Heart left ventricle (tissue), 13 donors: ENCODE measurements at regions not wholly inside any gene's neighbourhood (a gene's known extent, or its start where the extent isn't known, plus 50 kb on each side); places are given as distances from the start of the nearest gene placed in this dataset.

Source experiments
- POLR2A ChIP-seq, 2 donors: fragments of 450-650 bp; IDR thresholded peaks; one replicate each; pipeline ENCODE4 v1.6.1; 2017; ENCODE audit warnings: antibody characterized with exemption in 2 of 2, mild to moderate bottlenecking in 2 of 2, moderate library complexity in 2 of 2
- TF ChIP-seq, protein P1 (sequence below), 12 donors: fragments of 200-600 bp; sonication (generic) in 4 of 12; IDR thresholded peaks; one replicate each; pipeline versions ENCODE4 v1.5.0 to v1.8.0; 2018 to 2022; ENCODE audit warnings: antibody characterized with exemption in 12 of 12, mild to moderate bottlenecking in 5 of 12
- donor health status: ischemic (EF 13 %, LVEDD 7.1; RV severe dilation, severe dysfunction).
- donor health status: DM: no; HTN: yes; CAD: no.
- donor health status: DM: no; HTN: no; CAD: no.
- donor health status: ischemic (EF 25% LVEDD 6.9; RV normal size, moderate dysfunction).
- donor health status: ischemic (EF 25% LVEDD 5.7; RV mildly dilated, moderate dysfunction).
- donor health status: ischemic (EF 35%, LVEDD 5.7; RV mildly dilated, moderate dysfunction).
- donor health status: nonischemic (EF 11% LVEDD 7.7; RV severe dilation, severe dysfunction).
- donor health status: DM: yes; HTN: yes; CAD: no.
- donor health status: PGD.
- donor health status: ischemic (EF 29% LVEDD 5.4; RV normal size, mild dysfunction).
- donor health status: nonischemic (EF 23%, LVEDD 6.1; RV moderate dilation, normal function).

GRCh38 chr20:60800185-60800584 lies 451.9 kb upstream of the CDH4 start:
- TF ChIP-seq, protein P1, sequence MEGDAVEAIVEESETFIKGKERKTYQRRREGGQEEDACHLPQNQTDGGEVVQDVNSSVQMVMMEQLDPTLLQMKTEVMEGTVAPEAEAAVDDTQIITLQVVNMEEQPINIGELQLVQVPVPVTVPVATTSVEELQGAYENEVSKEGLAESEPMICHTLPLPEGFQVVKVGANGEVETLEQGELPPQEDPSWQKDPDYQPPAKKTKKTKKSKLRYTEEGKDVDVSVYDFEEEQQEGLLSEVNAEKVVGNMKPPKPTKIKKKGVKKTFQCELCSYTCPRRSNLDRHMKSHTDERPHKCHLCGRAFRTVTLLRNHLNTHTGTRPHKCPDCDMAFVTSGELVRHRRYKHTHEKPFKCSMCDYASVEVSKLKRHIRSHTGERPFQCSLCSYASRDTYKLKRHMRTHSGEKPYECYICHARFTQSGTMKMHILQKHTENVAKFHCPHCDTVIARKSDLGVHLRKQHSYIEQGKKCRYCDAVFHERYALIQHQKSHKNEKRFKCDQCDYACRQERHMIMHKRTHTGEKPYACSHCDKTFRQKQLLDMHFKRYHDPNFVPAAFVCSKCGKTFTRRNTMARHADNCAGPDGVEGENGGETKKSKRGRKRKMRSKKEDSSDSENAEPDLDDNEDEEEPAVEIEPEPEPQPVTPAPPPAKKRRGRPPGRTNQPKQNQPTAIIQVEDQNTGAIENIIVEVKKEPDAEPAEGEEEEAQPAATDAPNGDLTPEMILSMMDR (IDR thresholded peaks at IDR 0.05) = no peak
- no peak for TF ChIP-seq POLR2A (IDR thresholded peaks at IDR 0.05)
